ENCODE measurements at regions not wholly inside any gene's neighbourhood (a gene's known extent, or its start where the extent isn't known, plus 50 kb on each side); places are given as distances from the start of the nearest gene placed in this dataset.

DNA sequence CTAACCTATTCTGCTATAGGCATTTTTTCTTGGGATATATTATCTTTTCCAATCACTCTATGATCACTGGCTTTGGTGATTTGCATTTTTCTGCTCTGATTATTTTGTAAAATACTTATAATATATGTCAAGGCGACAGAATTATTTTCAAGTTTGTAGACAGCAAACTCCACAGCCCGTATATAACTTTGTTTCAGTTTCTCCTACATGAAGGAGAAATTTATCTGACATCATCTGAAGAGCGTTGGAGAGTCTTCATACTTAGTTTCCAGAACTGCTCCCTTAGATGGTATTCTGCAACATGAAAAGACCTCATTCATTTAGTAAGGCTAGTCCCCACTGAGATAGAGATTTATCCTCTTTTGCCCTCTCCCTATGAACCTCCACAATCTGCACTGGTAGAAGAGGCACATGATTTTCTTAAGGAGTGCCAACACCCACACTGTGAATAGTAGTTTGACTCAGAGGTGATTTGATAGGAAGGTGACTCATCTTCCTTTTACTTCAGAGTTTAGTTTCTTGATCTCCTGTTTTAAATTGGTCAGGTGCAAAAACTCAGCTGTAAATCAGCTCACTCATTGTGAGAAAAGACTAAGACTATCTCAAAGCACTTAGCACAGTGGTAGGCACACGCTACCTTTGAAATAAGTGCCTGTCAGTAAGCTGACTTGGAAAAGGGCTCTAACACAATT is 1848.6 kb upstream of the CELF4 start:
- DNase-seq (ENCODE audit: extremely low read depth, insufficient read length), result no peak
- no peaks in the 10 kb centered on the region for H3K36me3 ChIP-seq (ENCODE audit: control insufficient read depth, insufficient read depth, low read length)
- H3K4me3 ChIP-seq (replicated peaks; ENCODE audit: low read depth, low read length), result no peak overlapping the region
- H3K27me3 ChIP-seq (replicated peaks; ENCODE audit: control insufficient read depth, insufficient read depth, low read length), result no peaks in the 10 kb centered on the region
- TF ChIP-seq, protein P1, sequence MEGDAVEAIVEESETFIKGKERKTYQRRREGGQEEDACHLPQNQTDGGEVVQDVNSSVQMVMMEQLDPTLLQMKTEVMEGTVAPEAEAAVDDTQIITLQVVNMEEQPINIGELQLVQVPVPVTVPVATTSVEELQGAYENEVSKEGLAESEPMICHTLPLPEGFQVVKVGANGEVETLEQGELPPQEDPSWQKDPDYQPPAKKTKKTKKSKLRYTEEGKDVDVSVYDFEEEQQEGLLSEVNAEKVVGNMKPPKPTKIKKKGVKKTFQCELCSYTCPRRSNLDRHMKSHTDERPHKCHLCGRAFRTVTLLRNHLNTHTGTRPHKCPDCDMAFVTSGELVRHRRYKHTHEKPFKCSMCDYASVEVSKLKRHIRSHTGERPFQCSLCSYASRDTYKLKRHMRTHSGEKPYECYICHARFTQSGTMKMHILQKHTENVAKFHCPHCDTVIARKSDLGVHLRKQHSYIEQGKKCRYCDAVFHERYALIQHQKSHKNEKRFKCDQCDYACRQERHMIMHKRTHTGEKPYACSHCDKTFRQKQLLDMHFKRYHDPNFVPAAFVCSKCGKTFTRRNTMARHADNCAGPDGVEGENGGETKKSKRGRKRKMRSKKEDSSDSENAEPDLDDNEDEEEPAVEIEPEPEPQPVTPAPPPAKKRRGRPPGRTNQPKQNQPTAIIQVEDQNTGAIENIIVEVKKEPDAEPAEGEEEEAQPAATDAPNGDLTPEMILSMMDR (IDR thresholded peaks at IDR 0.05; ENCODE audit: insufficient read depth, low read length, poor library complexity, severe bottlenecking), result no peak

DNA sequence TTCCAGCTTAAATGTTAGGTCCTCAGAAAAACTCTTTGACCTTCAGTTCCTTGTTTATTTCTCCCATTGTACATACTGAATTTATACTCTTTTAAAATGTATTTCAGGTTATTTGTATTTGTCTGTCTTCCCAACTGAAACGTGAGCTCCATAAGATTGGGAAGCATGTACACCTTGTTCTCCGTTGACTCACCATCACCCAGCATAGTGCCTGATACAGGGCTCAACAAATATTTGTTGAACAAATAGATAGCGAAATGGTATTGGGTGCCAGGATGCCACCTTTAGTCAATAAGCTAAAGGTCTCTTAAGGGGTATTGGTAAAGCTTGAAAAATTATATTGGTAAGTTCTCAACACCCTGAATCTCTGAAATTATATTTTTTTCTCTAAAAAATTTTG is 1841.3 kb upstream of the CELF4 start:
- Histone ChIP-seq H3K4me3 (replicated peaks; ENCODE audit: low read depth, low read length) (no peak overlapping the region), H3K27me3 (replicated peaks; ENCODE audit: control insufficient read depth, insufficient read depth, low read length) (no peaks in the 10 kb centered on the region), H3K36me3 (ENCODE audit: control insufficient read depth, insufficient read depth, low read length) (no peaks in the 10 kb centered on the region)
- DNase-seq (ENCODE audit: extremely low read depth, insufficient read length), result no peak
- TF ChIP-seq, protein P1 (IDR thresholded peaks at IDR 0.05; ENCODE audit: insufficient read depth, low read length, poor library complexity, severe bottlenecking), result no peak

DNA sequence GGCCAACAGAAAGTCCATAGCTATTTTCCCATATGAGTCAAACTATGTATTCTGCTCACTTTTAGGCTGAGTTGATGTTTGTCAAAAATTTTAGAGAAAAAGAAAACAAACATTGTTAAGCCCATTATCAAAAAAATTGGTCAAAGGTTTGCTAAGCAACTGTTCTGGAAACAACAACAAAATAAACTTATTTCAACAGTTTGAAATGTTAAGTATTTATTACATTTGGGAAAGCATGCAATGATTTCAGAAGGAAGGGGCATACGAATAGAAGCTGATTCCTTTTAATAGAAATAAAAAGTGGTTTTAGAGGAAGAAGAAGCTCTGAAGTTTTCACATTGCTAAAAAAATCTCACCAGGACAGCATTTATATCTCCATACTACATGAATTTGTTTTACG is 1837.5 kb upstream of the CELF4 start:
- Histone ChIP-seq H3K27me3 (replicated peaks; ENCODE audit: control insufficient read depth, insufficient read depth, low read length) (no peaks in the 10 kb centered on the region), H3K4me3 (replicated peaks; ENCODE audit: low read depth, low read length) (no peak overlapping the region), H3K36me3 (ENCODE audit: control insufficient read depth, insufficient read depth, low read length) (no peaks in the 10 kb centered on the region)
- TF ChIP-seq, protein P1 (IDR thresholded peaks at IDR 0.05; ENCODE audit: insufficient read depth, low read length, poor library complexity, severe bottlenecking), result no peak
- DNase-seq (ENCODE audit: extremely low read depth, insufficient read length), result no peak

DNA sequence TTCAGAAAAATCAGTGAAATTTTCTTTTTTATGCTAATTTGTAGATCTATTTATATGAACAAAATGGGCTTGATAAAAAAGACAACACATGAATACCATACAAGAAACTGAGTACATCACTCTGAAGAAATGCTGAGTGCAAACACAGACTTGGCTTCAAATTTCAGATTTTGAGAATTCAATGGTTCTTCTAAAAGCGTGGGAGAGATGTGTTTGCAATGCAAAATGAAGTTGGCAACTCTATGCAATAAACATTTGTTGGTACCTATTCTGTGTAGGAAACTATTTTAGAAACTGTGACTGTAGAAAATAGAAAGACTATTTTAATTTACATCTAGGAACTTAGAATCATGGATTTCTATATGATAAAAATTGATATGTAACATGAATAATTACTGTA is 1834.1 kb upstream of the CELF4 start:
- TF ChIP-seq, protein P1 (IDR thresholded peaks at IDR 0.05; ENCODE audit: insufficient read depth, low read length, poor library complexity, severe bottlenecking), result no peak
- DNase-seq (ENCODE audit: extremely low read depth, insufficient read length), result no peak
- no peaks in the 10 kb centered on the region for H3K36me3 ChIP-seq (ENCODE audit: control insufficient read depth, insufficient read depth, low read length)

DNA sequence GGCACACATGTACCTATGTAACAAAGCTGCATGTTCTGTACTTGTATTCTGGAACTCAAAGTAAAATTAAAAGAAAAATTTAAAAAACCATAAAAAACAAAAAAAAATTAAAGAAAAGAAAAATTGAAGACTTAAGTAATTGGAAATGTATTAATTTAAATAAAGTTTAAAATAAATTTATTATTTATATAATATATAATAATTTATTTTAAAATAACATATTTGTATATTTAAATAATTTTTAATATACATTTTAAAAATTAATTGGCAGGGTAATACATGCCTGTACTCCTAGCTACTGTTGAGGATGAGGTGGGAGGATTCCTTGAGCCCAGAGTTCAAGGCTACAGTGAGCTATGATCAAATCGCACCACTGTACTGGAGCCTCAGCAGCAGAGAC is 1830.6 kb upstream of the CELF4 start:
- Histone ChIP-seq H3K4me3 (replicated peaks; ENCODE audit: low read depth, low read length) (no peak overlapping the region), H3K36me3 (ENCODE audit: control insufficient read depth, insufficient read depth, low read length) (no peaks in the 10 kb centered on the region), H3K27me3 (replicated peaks; ENCODE audit: control insufficient read depth, insufficient read depth, low read length) (no peaks in the 10 kb centered on the region)
- TF ChIP-seq, protein P1 (IDR thresholded peaks at IDR 0.05; ENCODE audit: insufficient read depth, low read length, poor library complexity, severe bottlenecking), result no peak
- DNase-seq (ENCODE audit: extremely low read depth, insufficient read length), result no peak

More for the DNA sequence above, 1834.1 kb upstream of the CELF4 start:
- Histone ChIP-seq H3K4me3 (replicated peaks; ENCODE audit: low read depth, low read length) (no peak overlapping the region), H3K27me3 (replicated peaks; ENCODE audit: control insufficient read depth, insufficient read depth, low read length) (no peaks in the 10 kb centered on the region)

All from GM06990 (cell line).